ENCODE measurements at regions not wholly inside any gene's neighbourhood (a gene's known extent, or its start where the extent isn't known, plus 50 kb on each side); places are given as distances from the start of the nearest gene placed in this dataset.

DNA sequence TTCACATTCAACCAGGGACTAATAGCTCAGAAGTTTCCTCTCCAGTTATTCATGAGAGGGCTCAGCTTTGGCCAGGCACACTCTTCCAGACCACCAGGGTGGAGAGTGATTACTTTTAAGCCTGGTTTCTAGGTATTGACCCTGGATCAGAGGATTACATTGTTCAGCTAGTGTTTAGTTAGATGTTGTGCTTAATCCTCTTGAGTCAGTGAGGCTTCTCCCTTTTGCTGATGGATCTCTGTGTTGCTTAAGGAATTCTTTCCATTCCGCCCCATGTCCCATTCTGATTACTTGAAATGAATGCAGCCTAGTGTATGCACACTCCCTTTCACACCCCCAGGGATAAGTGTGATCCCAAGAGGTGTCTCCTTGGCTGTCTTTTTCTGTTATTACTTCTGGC is 271.7 kb upstream of the ANO5 start:
- Histone ChIP-seq H3K27me3 (no peaks in the 10 kb centered on the region), H3K27ac (no peak overlapping the region), H3K4me1 (no peaks in the 10 kb centered on the region), H3K4me3 (no peak overlapping the region), H3K9me3 (no peaks in the 10 kb centered on the region), H3K36me3 (no peaks in the 10 kb centered on the region)
- in situ Hi-C loops (cut with MboI; ENCODE audit: low sequenced_read_pairs in 4 of 4) (no loop called here), intact Hi-C loops (cut with DNase I; ENCODE audit: low total_unique reads) (no loop called here)
- ATAC-seq: no peak
- DNase-seq: no peak
- TF ChIP-seq, protein P1, sequence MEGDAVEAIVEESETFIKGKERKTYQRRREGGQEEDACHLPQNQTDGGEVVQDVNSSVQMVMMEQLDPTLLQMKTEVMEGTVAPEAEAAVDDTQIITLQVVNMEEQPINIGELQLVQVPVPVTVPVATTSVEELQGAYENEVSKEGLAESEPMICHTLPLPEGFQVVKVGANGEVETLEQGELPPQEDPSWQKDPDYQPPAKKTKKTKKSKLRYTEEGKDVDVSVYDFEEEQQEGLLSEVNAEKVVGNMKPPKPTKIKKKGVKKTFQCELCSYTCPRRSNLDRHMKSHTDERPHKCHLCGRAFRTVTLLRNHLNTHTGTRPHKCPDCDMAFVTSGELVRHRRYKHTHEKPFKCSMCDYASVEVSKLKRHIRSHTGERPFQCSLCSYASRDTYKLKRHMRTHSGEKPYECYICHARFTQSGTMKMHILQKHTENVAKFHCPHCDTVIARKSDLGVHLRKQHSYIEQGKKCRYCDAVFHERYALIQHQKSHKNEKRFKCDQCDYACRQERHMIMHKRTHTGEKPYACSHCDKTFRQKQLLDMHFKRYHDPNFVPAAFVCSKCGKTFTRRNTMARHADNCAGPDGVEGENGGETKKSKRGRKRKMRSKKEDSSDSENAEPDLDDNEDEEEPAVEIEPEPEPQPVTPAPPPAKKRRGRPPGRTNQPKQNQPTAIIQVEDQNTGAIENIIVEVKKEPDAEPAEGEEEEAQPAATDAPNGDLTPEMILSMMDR (IDR thresholded peaks at IDR 0.05 in 4 of 5, conservative IDR thresholded peaks at IDR 0.05 in 1 of 5): no peak
- TF ChIP-seq POLR2A (IDR thresholded peaks at IDR 0.05): no peak

DNA sequence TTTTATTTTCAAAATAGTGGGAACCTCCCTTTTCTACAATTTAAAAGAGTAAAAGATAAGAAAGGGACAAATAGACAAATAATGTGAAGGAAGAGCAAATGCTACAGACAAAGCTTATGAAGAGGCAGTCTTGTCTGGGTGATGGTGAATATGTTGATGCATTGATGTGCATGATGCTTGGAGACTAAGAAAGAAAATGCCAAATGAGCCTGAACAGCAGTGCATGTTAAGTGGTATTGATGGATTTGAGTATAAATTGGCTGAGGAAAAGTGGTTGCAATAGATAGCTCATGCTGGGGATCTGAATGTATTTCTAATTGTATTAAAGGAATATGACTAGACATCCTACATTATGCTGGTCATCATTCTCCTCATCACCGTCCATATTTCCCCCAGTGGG is 268.6 kb upstream of the ANO5 start:
- ATAC-seq: no peak
- TF ChIP-seq, protein P1 (IDR thresholded peaks at IDR 0.05 in 4 of 5, conservative IDR thresholded peaks at IDR 0.05 in 1 of 5): no peak
- TF ChIP-seq POLR2A (IDR thresholded peaks at IDR 0.05): no peak
- in situ Hi-C loops (cut with MboI; ENCODE audit: low sequenced_read_pairs in 4 of 4): no loop called here

DNA sequence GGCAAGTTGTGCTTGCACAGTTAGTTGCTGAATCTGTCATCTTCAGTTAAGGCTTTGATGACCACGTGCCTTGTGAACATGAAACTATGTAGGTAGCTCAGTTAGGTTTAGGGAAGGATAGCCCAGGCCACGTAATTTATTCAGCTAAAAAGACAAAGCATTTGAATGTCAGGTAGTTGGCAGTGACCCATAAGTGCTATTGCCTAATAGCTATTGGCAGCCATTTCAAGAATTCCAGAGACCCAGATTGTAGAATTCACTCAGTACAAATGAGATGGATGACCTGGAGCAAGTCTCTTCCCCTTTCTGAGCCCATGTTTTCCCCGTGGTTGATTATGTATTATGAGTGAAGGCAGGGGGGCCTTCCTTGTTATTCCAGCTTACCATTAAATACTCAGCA is 265.3 kb upstream of the ANO5 start:
- intact Hi-C loops (cut with DNase I; ENCODE audit: low total_unique reads): no loop called here

More for the DNA sequence above, 268.6 kb upstream of the ANO5 start:
- no peak for DNase-seq
- H3K9me3 ChIP-seq: no peaks in the 10 kb centered on the region
- H3K27me3 ChIP-seq: no peaks in the 10 kb centered on the region
- no peak overlapping the region for H3K4me3 ChIP-seq
- H3K36me3 ChIP-seq: no peaks in the 10 kb centered on the region
- no peak overlapping the region for H3K27ac ChIP-seq
- intact Hi-C loops (cut with DNase I; ENCODE audit: low total_unique reads): no loop called here
- no peaks in the 10 kb centered on the region for H3K4me1 ChIP-seq

DNA sequence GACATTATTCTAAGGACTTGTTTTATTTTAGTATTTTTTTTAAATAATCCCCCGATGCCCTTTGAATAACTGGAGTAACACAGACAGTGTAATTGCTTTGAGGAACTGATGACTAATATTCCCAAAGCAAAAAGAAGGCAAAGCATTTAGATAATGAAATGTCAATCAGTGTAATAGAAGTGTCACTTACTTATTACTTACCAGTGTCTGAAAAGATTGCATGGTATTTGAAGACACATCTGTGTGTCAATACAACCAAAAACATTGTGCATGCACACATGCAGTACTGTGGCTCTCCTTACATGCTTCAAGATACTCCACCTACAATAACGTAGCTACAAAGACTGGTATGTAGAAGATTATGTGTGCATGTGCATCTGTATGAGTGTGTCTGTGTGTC is 264.0 kb upstream of the ANO5 start:
- Histone ChIP-seq H3K9me3 (no peaks in the 10 kb centered on the region), H3K36me3 (no peaks in the 10 kb centered on the region), H3K27ac (no peak overlapping the region), H3K27me3 (no peaks in the 10 kb centered on the region), H3K4me3 (no peak overlapping the region), H3K4me1 (no peaks in the 10 kb centered on the region)
- TF ChIP-seq, protein P1 (IDR thresholded peaks at IDR 0.05 in 4 of 5, conservative IDR thresholded peaks at IDR 0.05 in 1 of 5): no peak
- no peak for TF ChIP-seq POLR2A (IDR thresholded peaks at IDR 0.05)
- ATAC-seq: no peak
- in situ Hi-C loops (cut with MboI; ENCODE audit: low sequenced_read_pairs in 4 of 4) (no loop called here), intact Hi-C loops (cut with DNase I; ENCODE audit: low total_unique reads) (no loop called here)
- no peak for DNase-seq

More for the DNA sequence above, 265.3 kb upstream of the ANO5 start:
- H3K4me1 ChIP-seq: no peaks in the 10 kb centered on the region
- ATAC-seq (no peak), DNase-seq (no peak)
- no peak for TF ChIP-seq POLR2A (IDR thresholded peaks at IDR 0.05)
- TF ChIP-seq, protein P1 (IDR thresholded peaks at IDR 0.05 in 4 of 5, conservative IDR thresholded peaks at IDR 0.05 in 1 of 5): no peak
- H3K4me3 ChIP-seq: no peak overlapping the region
- H3K27me3 ChIP-seq: no peaks in the 10 kb centered on the region
- in situ Hi-C loops (cut with MboI; ENCODE audit: low sequenced_read_pairs in 4 of 4): no loop called here
- H3K36me3 ChIP-seq: no peaks in the 10 kb centered on the region
- no peak overlapping the region for H3K27ac ChIP-seq
- no peaks in the 10 kb centered on the region for H3K9me3 ChIP-seq

DNA sequence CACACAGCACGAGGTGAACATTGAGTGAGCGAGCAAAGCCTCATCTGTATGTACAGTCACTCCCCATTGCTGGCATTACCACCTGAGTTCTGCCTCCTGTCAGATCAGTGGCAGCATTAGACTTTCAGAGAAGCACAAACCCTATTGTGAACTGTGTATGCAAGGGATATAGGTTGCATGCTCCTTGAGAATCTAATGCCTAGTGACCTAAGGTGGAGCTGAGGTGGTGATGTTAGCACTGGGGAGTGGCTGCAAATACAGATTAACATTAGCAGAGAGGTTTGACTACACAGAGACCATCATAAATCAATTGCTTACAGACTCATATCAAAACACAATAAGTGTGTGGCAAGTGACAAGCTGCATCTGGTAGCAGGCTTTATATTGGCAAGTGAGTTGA is 262.5 kb upstream of the ANO5 start:
- Histone ChIP-seq H3K27me3 (no peaks in the 10 kb centered on the region), H3K4me1 (no peaks in the 10 kb centered on the region), H3K4me3 (no peak overlapping the region), H3K27ac (no peak overlapping the region), H3K36me3 (no peaks in the 10 kb centered on the region), H3K9me3 (no peaks in the 10 kb centered on the region)
- in situ Hi-C loops (cut with MboI; ENCODE audit: low sequenced_read_pairs in 4 of 4) (loop anchor here in 1 of 4 donors (5.0 kb wide), 1 partner anchor 202 kb away; no protein-coding TSS in a partner anchor), intact Hi-C loops (cut with DNase I; ENCODE audit: low total_unique reads) (no loop called here)
- DNase-seq: no peak
- TF ChIP-seq, protein P1 (IDR thresholded peaks at IDR 0.05 in 4 of 5, conservative IDR thresholded peaks at IDR 0.05 in 1 of 5): no peak
- no peak for TF ChIP-seq POLR2A (IDR thresholded peaks at IDR 0.05)
- no peak for ATAC-seq

Data from gastrocnemius medialis (tissue), 4 donors.